Epithelial cell of esophagus (primary cell): ENCODE measurements at regions not wholly inside any gene's neighbourhood (a gene's known extent, or its start where the extent isn't known, plus 50 kb on each side); places are given as distances from the start of the nearest gene placed in this dataset.

Experiments
- DNase-seq: peaks from one replicate; pipeline ENCODE4 v3.0.0; 2010; ENCODE audit warnings: low read depth
- H3K4me3 ChIP-seq: 2 replicates; pipeline ENCODE4 v1.5.1; 2011; ENCODE audit warnings: mild to moderate bottlenecking, low read length, control low read depth
- CTCF ChIP-seq: IDR thresholded peaks from 2 replicates; pipeline ENCODE4 v1.5.1; 2011; ENCODE audit warnings: low read depth, mild to moderate bottlenecking, low read length, control low read depth, inconsistent platforms; ENCODE audit not compliant: insufficient read depth; ENCODE audit errors: missing control alignments

GRCh38 chr14:97618917-97619690 is 821.9 kb downstream of the VRK1 start:
- DNase-seq, result no peak
- no peak for TF ChIP-seq CTCF
- no peak overlapping the region for H3K4me3 ChIP-seq

- no peak overlapping the region for H3K4me3 ChIP-seq
- TF ChIP-seq CTCF, result no peak
- no peak for DNase-seq
Observed at GRCh38 chr14:97620066-97620465, 822.9 kb downstream of the VRK1 start.

- TF ChIP-seq CTCF, result no peak
- no peak overlapping the region for H3K4me3 ChIP-seq
- DNase-seq, result no peak
Observed at GRCh38 chr14:97624985-97625384, 827.8 kb downstream of the VRK1 start.

GRCh38 chr14:97625477-97625876 is 828.3 kb downstream of the VRK1 start:
- no peak for TF ChIP-seq CTCF
- H3K4me3 ChIP-seq, result no peak overlapping the region
- no peak for DNase-seq

GRCh38 chr14:97626088-97626487 is 828.9 kb downstream of the VRK1 start:
- no peak for TF ChIP-seq CTCF
- H3K4me3 ChIP-seq, result no peak overlapping the region
- DNase-seq, result no peak

GRCh38 chr14:97630249-97630648 is 833.1 kb downstream of the VRK1 start:
- no peak for DNase-seq
- no peak overlapping the region for H3K4me3 ChIP-seq
- TF ChIP-seq CTCF, result no peak
